BLaER1 treated with 17β-estradiol and CSF1 and Interleukin-3, amounts not matched to agents 10 nM and 100 nM (cell line): ENCODE measurements at regions not wholly inside any gene's neighbourhood (a gene's known extent, or its start where the extent isn't known, plus 50 kb on each side); places are given as distances from the start of the nearest gene placed in this dataset.

Experiments
- H3K27ac ChIP-seq, 11 experiments: shearing (Covaris generic); formaldehyde crosslinking; 2 replicates each; pipeline ENCODE4 v1.8.1; 2022
- H3K27me3 ChIP-seq, 11 experiments: shearing (Covaris generic); formaldehyde crosslinking; 2 replicates each; pipeline ENCODE4 v1.8.1; 2022
- H3K36me3 ChIP-seq, 11 experiments: shearing (Covaris generic); formaldehyde crosslinking; 2 replicates each; pipeline ENCODE4 v1.8.1; 2022
- H3K4me1 ChIP-seq, 10 experiments: shearing (Covaris generic); formaldehyde crosslinking; 2 replicates each; pipeline ENCODE4 v1.8.1; 2022
- H3K4me2 ChIP-seq, 11 experiments: shearing (Covaris generic); formaldehyde crosslinking; 2 replicates each; pipeline ENCODE4 v1.8.1; 2022
- H3K4me3 ChIP-seq, 10 experiments: shearing (Covaris generic); formaldehyde crosslinking; 2 replicates each; pipeline ENCODE4 v1.8.1; 2022
- H3K9ac ChIP-seq, 11 experiments: shearing (Covaris generic); formaldehyde crosslinking; 2 replicates each; pipeline ENCODE4 v1.8.1; 2022
- H3K9me3 ChIP-seq, 11 experiments: shearing (Covaris generic); formaldehyde crosslinking; replicated peaks in 1 of 11; 2 replicates each; pipeline ENCODE4 v1.8.1; 2022
- H4K20me1 ChIP-seq, 11 experiments: shearing (Covaris generic); formaldehyde crosslinking; 2 replicates each; pipeline ENCODE4 v1.8.1; 2022
- Cebpa-rat ChIP-seq, 11 experiments: shearing (Covaris generic); IDR thresholded peaks; 2 replicates each; pipeline ENCODE4 v1.8.1; 2022

GRCh38 chr12:88994537-88994936 lies 357.8 kb downstream of the DUSP6 start:
- H3K27ac ChIP-seq = no peak overlapping the region
- H3K4me2 ChIP-seq = no peak overlapping the region

DNA sequence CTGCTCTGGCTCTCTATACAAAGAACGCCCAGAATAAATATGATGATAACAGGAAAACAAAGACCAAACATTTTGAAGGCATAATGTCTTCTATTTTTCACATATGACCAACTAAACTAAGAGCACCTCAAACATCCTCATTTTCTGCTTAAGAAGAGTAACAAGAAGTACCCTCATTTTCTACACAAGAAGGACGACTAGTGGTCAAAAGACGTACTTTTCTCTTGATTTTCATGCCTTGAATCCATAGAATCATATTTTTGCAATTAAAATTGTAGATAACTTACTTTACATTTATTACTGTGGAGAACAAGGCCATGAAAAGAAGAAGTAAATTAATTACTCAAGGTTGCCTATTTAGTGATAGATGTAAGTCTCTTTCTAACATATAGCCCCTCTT lies 358.6 kb downstream of the DUSP6 start:
- Histone ChIP-seq H3K9me3 (no peaks in the 10 kb centered on the region), H3K36me3 (no peaks in the 10 kb centered on the region), H3K27me3 (no peaks in the 10 kb centered on the region), H3K9ac (no peak overlapping the region), H3K4me3 (no peak overlapping the region), H3K4me1 (peaks cover 0 to 23% (median 0%) of the 10 kb centered on the region in 10 experiments; a peak in 2 of 20 replicates), H3K4me2 (no peak overlapping the region), H3K27ac (no peak overlapping the region), H4K20me1 (no peaks in the 10 kb centered on the region)
- TF ChIP-seq Cebpa-rat (IDR thresholded peaks at IDR 0.05) = no peak

More at GRCh38 chr12:88994537-88994936, 357.8 kb downstream of the DUSP6 start:
- H4K20me1 ChIP-seq = no peaks in the 10 kb centered on the region
- H3K27me3 ChIP-seq = no peaks in the 10 kb centered on the region
- no peaks in the 10 kb centered on the region for H3K36me3 ChIP-seq
- H3K9ac ChIP-seq = no peak overlapping the region
- no peak overlapping the region for H3K4me3 ChIP-seq
- H3K4me1 ChIP-seq = peaks cover 0 to 23% (median 0%) of the 10 kb centered on the region in 10 experiments; a peak in 2 of 20 replicates
- TF ChIP-seq Cebpa-rat (IDR thresholded peaks at IDR 0.05) = no peak
- no peaks in the 10 kb centered on the region for H3K9me3 ChIP-seq

- no peaks in the 10 kb centered on the region for H3K4me1 ChIP-seq
- no peaks in the 10 kb centered on the region for H4K20me1 ChIP-seq
- H3K4me3 ChIP-seq = no peak overlapping the region
- H3K27ac ChIP-seq = no peak overlapping the region
- TF ChIP-seq Cebpa-rat (IDR thresholded peaks at IDR 0.05) = no peak
- H3K27me3 ChIP-seq = no peaks in the 10 kb centered on the region
- H3K9ac ChIP-seq = no peak overlapping the region
- no peaks in the 10 kb centered on the region for H3K9me3 ChIP-seq
- no peaks in the 10 kb centered on the region for H3K36me3 ChIP-seq
- H3K4me2 ChIP-seq = no peak overlapping the region
Measured at GRCh38 chr12:88986056-88986455, 366.2 kb downstream of the DUSP6 start.

- no peaks in the 10 kb centered on the region for H3K9me3 ChIP-seq
- no peak overlapping the region for H3K27ac ChIP-seq
- H3K4me3 ChIP-seq = no peak overlapping the region
- no peak overlapping the region for H3K4me2 ChIP-seq
- H4K20me1 ChIP-seq = no peaks in the 10 kb centered on the region
- H3K9ac ChIP-seq = no peak overlapping the region
- TF ChIP-seq Cebpa-rat (IDR thresholded peaks at IDR 0.05) = no peak
- H3K27me3 ChIP-seq = no peaks in the 10 kb centered on the region
- no peaks in the 10 kb centered on the region for H3K36me3 ChIP-seq
- H3K4me1 ChIP-seq = no peaks in the 10 kb centered on the region
Measured at GRCh38 chr12:88985631-88986030, 366.7 kb downstream of the DUSP6 start.

GRCh38 chr12:88985011-88985410 lies 367.3 kb downstream of the DUSP6 start:
- H3K4me2 ChIP-seq = no peak overlapping the region
- H3K27me3 ChIP-seq = no peaks in the 10 kb centered on the region
- H3K36me3 ChIP-seq = no peaks in the 10 kb centered on the region
- H4K20me1 ChIP-seq = no peaks in the 10 kb centered on the region
- no peak for TF ChIP-seq Cebpa-rat (IDR thresholded peaks at IDR 0.05)
- no peak overlapping the region for H3K27ac ChIP-seq
- H3K4me3 ChIP-seq = no peak overlapping the region
- H3K4me1 ChIP-seq = no peaks in the 10 kb centered on the region
- H3K9ac ChIP-seq = no peak overlapping the region
- no peaks in the 10 kb centered on the region for H3K9me3 ChIP-seq

DNA sequence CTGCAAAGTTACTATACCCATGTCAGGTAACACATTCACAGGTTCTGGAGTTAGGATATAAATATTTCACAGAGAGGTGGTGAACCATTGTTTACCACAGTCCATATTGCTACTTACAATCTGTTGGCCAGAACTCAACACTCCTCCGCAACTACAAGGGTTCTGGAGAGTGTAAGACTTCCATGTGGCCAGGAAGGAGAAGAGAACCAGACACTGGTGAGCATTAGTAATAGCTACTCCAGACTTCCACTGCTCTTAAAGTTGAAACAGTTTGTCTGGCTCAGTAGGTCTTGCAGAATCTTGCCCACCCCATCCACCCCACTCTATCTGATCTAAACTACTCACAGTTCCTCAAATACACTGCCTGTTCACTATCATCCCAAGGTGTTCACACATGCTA lies 369.6 kb downstream of the DUSP6 start:
- H3K9me3 ChIP-seq = no peaks in the 10 kb centered on the region
- no peak overlapping the region for H3K4me2 ChIP-seq
- no peaks in the 10 kb centered on the region for H3K36me3 ChIP-seq
- H3K27me3 ChIP-seq = no peaks in the 10 kb centered on the region
- no peak overlapping the region for H3K4me3 ChIP-seq
- no peaks in the 10 kb centered on the region for H4K20me1 ChIP-seq
- TF ChIP-seq Cebpa-rat (IDR thresholded peaks at IDR 0.05) = no peak
- H3K27ac ChIP-seq = no peak overlapping the region
- no peak overlapping the region for H3K9ac ChIP-seq
- no peaks in the 10 kb centered on the region for H3K4me1 ChIP-seq

- H3K9ac ChIP-seq = no peak overlapping the region
- H4K20me1 ChIP-seq = no peaks in the 10 kb centered on the region
- H3K4me1 ChIP-seq = no peaks in the 10 kb centered on the region
- no peak overlapping the region for H3K27ac ChIP-seq
- no peaks in the 10 kb centered on the region for H3K36me3 ChIP-seq
- no peaks in the 10 kb centered on the region for H3K27me3 ChIP-seq
- no peaks in the 10 kb centered on the region for H3K9me3 ChIP-seq
- H3K4me3 ChIP-seq = no peak overlapping the region
- H3K4me2 ChIP-seq = no peak overlapping the region
- TF ChIP-seq Cebpa-rat (IDR thresholded peaks at IDR 0.05) = no peak
Measured at GRCh38 chr12:88977115-88977514, 375.2 kb downstream of the DUSP6 start.

DNA sequence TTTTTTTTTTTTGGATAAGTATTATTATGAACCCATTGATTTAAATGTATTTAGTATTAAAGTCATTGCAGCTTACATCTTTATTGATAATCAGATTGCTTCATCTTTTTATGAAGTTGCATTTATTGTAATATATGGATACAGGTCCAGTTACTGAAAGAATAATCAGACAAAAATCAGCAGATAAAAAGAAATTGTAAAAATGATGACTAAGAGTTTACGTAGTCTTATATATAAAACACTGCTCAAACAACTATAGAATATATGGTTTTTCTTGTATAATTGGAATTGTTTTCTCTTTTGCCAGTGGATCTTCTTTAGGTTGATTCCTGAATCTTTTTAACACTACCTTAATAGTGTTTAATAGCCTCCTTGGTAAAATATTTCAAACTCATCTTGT lies 378.3 kb downstream of the DUSP6 start:
- Histone ChIP-seq H4K20me1 (no peaks in the 10 kb centered on the region), H3K27me3 (no peaks in the 10 kb centered on the region), H3K4me2 (no peak overlapping the region), H3K4me3 (no peak overlapping the region), H3K36me3 (no peaks in the 10 kb centered on the region), H3K9me3 (no peaks in the 10 kb centered on the region), H3K27ac (no peak overlapping the region), H3K9ac (no peak overlapping the region), H3K4me1 (no peaks in the 10 kb centered on the region)
- no peak for TF ChIP-seq Cebpa-rat (IDR thresholded peaks at IDR 0.05)

DNA sequence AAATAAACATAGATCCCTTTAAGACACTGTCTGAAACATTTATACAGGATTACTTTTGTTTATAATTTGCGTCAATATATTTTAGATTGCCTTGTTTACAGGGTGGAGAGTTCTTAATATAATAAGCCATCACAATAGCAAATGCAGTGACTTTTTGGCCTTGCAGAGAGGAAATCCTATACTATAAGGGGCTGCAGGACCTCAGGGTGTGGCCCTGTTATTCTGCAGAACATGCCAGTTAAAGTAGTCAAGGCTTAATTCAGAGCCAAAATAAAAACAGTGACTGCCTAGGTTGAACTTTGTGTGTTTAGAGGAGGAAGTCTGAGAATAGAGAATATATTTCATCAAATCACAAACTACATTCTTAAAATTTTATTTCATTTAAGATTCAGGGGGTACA lies 381.6 kb downstream of the DUSP6 start:
- Histone ChIP-seq H3K4me3 (no peak overlapping the region), H3K27me3 (no peaks in the 10 kb centered on the region), H3K9ac (no peak overlapping the region), H3K27ac (no peak overlapping the region), H3K4me1 (no peaks in the 10 kb centered on the region), H3K9me3 (no peaks in the 10 kb centered on the region), H3K4me2 (no peak overlapping the region), H3K36me3 (no peaks in the 10 kb centered on the region), H4K20me1 (no peaks in the 10 kb centered on the region)
- TF ChIP-seq Cebpa-rat (IDR thresholded peaks at IDR 0.05) = no peak

GRCh38 chr12:88969127-88969526 lies 383.2 kb downstream of the DUSP6 start:
- TF ChIP-seq Cebpa-rat (IDR thresholded peaks at IDR 0.05) = no peak
- no peaks in the 10 kb centered on the region for H3K36me3 ChIP-seq
- no peak overlapping the region for H3K27ac ChIP-seq
- no peaks in the 10 kb centered on the region for H3K27me3 ChIP-seq
- no peaks in the 10 kb centered on the region for H3K9me3 ChIP-seq
- no peaks in the 10 kb centered on the region for H3K4me1 ChIP-seq
- H3K9ac ChIP-seq = no peak overlapping the region
- H4K20me1 ChIP-seq = no peaks in the 10 kb centered on the region
- no peak overlapping the region for H3K4me2 ChIP-seq
- no peak overlapping the region for H3K4me3 ChIP-seq
